HK-2 (cell line): ENCODE measurements at regions not wholly inside any gene's neighbourhood (a gene's known extent, or its start where the extent isn't known, plus 50 kb on each side); places are given as distances from the start of the nearest gene placed in this dataset.
A peak's percentile ranks its signal among the peaks of the same experiment; 100 is the strongest.

Source experiments
- DNase-seq: peaks from one replicate; pipeline ENCODE4 v3.0.0-alpha.2; 2018; ENCODE audit not compliant: unreplicated experiment

DNA sequence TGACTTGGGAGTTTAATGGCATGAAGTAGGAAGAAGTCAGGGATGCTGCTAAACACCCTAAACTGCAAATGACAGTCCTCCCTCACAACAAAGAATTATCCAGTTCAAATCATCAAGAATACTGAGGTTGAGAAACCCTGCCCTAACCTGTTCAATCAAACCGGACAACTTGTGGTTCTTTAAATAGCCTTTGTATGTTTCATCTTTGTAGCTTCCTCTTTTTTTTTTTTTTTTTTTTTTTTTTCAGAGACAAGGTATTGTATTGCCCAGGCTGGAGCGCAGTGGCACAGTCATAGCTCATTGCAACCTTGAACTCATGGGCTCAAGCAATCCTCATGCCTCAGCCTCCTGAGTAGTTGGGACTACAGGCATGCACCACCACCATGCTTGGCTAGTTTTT is 52.5 kb upstream of the TTC29 start:
- no peak for DNase-seq

DNA sequence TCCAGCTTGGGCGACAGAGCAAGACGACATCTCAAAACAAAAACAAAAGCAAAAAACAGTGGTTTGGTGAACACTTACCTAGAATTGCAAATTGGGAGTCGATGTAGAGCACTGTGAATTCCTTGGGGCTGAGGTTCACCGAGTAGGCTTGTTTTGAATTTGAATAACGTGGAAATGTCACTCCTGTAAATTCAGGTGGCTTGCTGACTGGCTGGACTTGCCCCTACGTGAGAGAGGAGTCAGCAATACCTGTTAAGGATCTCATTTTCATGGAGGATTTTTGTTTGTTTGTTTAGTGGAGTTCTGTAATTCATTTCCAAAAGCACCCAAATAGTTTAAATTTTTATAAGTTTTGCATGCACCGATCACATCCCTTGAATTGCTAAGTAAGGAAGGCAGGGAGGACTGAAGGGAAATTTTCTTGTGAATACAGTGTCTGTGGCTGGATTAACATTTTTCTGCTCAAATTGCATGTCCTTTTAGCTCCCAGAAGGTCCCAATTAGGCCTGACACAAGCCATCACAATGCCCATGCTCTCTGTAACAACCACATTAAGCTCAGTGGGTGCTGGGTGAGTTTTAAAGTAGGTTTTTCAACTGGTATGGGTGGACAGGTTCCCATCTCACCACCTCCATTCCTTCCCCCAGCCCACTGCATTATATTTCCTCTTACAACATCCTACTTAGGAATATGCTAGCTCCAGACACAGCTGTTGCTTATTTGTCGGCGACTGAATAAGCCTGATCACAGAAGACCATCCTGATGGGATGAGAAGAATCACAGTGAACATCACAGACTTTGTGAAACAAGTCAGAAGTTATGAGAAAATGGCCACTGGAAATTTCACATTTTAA is 58.5 kb upstream of the TTC29 start:
- no peak for DNase-seq

DNA sequence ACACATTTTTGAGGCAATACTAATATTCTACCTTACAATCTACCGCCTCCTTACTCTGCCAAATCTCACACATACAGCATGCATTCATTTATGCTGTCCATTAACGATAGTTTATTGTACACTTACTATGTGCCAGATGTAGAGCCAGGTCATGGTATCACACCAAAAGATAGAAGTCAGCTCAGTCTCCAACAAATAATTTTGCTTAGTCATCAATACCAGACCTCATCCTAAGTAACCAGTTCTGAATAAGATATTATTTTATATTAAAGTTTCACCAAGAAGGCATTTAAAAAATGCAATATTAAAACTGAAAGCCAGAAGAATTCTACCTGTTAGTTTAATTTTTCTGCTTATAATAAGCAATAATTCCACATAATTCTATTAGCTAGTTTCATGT is 60.6 kb upstream of the TTC29 start:
- no peak for DNase-seq

DNA sequence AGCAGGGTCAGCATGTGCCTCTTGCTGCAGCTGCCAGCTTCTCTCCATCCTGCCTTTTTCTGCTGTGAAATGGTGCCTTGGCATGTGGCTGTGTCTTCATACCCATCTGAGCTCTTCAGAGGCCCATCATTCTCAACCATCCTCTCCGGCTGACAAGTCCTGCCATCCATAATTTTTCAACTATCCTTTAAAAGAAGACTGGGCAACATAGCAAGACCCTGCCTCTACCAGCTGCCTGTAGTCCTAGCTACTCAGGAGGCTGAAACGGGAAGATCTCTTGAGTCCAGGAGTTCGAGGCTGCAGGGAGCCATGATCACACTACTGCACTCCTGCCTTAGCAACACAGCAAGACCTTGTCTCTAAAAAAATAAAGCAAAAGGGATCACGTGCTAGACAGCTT is 64.2 kb upstream of the TTC29 start:
- DNase-seq, result no peak

DNA sequence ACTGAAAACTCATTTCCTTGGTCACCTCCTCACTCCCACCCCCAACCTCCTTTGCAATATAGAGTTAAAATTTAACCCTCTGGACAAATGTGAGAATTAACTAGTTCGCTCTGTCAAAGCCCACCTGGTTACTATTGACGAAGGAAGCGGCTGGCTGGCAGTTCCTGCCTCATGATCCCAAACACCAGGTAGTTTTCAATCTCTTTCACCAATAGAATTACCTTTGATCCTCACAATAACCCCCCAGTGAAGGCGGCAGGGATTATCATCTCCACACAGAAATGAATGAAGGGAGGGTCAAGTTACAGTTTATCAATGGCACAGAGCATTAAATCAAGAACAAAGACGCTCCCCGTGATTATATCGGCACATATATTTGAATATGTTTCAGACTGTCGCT is 65.7 kb upstream of the TTC29 start:
- DNase-seq, result no peak

DNA sequence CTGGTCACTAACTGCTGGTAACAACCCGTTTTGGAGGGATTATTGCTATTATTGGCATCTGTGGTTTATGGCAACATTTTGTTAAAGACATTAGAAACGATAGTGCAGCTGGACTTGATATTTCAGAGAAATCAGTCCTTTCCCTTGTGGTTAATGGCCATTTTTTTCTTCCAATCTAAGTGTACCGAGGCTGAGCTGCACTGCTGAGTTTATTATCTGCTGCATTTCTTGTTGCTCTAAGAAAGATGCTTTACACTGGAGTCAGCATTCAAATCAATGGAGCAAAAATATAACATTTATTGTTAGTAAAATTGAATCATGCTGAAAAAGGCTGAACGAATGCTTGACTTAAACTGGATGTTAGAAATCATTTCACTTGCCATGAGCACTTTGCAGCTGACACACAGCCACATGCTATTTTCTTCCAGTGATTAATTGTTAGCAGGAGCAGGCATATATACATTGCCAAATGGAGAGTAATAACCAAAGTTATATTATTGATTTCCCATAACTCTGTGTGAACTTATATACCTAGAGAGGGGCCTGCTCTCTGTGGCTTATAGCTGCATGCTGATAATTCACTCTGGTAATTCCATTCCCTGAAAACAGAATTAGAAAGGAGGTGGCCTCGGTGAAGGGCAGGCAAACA is 66.5 kb upstream of the TTC29 start:
- no peak for DNase-seq

DNA sequence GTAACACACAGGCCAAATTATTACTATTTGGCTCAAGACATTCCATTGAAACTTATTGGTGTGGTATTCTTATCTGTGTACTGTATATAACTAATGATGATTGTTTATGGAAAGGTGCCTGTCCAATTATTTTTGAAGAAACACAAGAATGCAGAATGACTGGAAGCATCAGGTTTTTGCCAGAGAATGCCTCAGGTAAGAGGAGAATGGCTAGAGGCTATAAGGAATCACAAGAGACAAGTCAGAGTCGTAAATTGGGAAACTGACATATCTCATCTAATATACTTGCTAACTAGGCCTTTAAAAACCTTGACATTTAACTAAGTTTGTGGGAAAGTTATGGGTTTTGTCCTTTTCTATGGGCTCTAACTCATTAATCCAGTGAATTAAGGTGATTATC is 69.3 kb upstream of the TTC29 start:
- DNase-seq, result no peak

DNA sequence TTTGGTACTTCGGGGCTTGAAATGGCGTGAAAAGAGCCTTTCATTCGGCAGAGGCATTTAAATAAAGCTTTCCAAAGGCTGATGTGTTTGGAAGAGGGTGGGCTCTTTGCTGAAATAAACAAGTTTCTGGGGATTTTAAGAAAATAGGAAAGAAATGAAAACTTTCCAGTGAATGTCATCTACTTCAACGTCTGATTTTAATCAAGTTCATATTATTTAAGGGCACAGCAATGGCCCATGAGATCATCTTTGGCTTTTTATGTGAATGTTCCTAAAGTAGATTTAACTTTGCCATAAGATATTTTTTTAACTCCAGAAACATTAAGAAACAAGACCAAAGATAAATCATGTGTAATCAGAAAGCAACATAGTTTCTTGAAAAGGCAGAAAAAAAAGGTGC is 69.8 kb upstream of the TTC29 start:
- DNase-seq, result no peak

DNA sequence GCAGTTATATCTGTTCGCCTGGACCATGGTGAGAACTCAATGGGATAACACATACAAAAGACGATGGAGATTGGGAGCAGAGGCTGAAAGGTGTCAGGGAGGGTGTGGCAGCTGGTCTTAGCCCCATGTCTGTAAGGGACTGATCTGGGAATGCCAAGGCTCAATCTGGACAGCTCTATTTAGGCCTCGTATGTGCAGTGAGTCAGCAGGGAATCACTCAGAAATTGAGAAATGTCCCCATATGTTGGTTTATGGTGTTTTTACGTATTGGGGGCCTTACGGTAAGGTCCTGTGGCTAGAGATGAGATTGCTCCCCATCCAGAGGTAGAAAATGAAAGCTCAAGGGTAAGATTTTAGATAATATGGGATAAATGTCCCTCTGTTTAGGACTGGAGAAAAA is 71.4 kb upstream of the TTC29 start:
- no peak for DNase-seq

DNA sequence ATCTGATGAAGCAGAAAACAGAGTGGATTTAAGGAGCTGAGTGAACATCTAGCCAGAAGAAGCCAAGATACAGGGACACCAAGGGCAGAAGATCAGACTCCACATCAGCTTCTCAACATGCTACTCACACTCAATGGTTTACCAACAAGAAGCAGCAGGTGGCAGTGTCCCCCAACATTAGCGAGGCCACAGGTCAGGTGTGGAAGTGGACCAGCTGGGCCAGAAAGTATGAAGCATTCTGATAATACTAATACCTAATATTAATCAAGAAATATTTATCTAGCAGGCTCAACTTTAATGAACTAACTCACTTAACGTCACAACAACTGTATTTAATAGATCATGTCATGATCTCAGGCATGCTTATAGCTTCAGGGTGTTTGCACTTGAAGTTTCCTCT is 73.4 kb upstream of the TTC29 start:
- DNase-seq, result peak; percentile 51

DNA sequence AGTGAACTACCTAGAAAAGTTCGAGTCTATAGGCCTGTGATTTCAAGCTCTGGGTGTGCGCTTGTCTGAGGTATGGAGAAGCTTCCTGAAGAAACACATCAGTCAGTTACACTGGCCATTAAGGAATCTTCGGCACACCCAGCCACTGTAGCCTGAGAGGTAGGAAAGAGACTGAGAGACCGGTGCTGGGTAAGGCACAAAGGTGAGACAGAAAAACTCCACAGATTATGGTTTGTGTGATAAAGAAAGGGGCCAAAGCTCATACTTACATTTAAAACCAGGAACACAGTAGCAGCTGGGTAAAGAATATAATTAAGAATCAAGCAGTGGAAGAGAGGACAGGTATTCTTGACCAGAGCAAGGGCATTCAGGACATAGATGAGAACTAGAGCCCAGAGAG is 74.8 kb upstream of the TTC29 start:
- no peak for DNase-seq

DNA sequence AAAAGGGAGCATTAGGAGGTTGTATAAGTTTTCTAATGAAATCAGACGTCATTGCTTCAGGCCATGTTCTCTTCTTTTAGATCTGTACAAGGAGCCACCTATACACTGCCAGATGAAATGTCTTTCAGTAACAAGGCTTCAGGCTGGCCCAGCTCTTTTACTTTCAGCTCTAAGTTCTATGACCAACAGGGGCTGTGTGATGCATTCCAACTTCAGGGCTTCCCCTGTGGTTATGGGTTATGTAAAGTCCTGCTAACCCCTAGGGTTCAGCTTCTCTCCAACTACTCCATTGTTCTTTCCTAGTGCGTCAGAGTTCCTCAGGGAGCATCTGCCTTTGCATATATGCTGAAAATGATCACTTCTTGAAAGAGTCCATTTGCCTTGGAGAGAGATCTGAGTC is 79.4 kb upstream of the TTC29 start:
- no peak for DNase-seq

DNA sequence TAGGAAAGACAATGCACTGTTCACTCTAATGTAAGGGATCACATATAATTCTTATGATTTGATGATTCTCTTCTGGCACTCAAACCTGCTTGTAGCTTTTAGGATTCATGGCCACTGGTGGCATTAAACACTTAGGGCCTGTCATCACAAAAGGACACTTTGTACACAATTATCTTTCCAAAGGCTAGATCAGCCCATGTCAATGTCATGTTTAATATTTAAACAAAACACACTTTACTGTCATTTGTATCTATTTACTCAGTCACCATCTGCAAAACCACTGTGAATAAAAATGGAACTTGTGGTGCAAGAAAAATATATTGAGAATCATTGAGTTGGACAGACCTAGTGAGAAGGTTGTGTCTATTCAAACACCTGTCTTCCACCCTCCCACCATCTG is 83.6 kb upstream of the TTC29 start:
- DNase-seq, result no peak

DNA sequence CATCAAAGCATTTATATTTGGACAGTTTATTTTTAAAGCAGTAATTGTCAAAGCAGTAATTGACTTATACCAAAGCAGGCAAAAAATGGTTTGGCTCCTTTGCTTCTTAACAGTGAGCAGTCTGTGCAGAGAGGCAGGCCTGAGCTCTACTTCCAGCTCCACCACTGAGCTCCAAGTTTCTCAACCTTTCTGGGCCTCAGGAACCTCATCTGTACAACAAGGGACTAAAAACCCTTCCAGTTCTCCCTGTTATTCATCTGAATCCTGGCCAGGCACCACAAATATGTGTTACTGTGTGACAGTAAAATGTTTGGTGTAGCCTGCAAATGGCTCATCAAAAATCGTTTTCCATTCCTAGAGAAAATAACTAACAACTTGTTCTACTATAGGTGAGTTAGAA is 88.7 kb upstream of the TTC29 start:
- no peak for DNase-seq

DNA sequence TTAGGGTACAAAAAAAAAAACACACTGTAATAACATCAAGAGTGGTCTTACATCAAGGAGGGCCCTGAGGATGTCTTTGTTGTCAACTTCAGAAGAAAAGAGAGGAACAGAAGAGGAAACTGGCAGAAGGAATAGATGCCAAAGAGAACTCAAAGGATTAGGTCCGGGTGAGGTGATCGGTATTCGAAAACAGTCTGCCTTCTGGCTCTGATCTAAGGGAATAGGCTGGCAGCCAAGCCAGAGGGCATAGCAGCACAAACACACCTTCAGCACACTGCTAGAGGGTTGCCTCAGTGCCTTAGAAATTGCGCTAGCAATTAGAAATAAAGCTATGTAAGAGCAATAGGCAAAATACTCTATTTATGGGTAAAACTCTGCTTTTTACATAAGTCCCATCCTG is 91.4 kb upstream of the TTC29 start:
- no peak for DNase-seq

DNA sequence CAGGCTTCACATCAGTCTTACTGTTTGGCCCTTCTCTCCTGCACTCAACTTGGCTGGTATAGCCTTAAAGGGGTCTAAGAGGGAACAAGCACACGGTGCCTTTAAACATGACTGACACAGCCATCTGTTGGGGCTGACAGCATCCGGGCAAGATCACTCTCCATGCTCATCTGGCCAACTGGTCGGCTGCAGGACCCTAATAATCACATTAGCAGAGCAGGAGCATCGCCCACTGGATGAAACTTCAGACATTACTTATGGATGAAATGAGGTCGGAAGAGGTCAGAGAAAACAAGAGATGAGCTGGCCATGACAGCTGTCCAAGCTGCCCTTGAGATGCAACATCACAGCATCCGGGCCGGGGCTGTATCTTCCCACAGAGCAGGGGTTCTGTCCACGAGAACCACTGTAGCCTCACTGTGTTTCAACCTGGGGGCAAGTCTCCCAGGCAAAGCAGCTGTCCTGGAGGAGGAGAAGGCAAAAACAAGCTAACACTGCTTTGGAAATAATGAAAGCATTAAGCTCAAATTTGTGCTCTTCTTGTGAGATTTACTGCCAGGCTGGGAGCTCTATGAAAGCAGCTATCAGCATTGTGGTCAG is 94.4 kb upstream of the TTC29 start:
- DNase-seq, result no peak

DNA sequence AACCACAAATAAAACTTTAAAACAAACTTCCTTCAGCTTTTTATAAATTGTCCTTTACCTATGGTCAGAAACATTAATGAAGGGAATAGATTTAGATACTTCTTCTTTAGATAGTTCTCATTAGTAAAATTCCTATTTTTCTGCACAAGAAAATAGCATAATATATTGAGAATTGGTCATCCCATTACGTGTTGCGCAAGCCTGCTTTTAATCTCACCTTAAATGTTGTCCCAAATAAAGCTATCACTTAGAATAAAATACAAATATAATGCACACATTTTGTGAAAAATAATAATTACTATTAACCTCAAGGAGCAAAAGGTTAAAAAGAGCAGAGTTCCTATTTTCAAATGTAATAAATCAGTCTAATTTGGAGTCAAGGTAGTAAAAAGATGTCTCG is 95.2 kb upstream of the TTC29 start:
- DNase-seq, result no peak

DNA sequence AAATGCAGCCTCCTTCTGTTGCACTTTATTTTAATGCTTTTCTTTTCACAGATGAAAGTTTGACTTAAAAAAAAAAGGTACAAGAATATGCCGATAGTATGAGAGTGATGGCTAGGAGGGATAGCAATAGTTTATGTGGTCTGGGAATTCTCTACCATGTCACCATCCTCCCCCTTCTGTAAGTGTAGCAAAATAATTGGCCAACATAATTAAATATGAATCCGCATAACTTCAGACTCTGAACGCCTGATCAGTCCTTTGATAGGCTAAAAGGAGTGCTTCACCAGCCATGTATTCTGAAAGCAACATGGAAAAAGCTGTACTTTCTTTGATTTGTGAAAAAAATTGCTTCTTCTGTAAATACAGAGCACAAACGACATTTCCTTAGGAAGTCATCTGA is 95.7 kb upstream of the TTC29 start:
- no peak for DNase-seq

DNA sequence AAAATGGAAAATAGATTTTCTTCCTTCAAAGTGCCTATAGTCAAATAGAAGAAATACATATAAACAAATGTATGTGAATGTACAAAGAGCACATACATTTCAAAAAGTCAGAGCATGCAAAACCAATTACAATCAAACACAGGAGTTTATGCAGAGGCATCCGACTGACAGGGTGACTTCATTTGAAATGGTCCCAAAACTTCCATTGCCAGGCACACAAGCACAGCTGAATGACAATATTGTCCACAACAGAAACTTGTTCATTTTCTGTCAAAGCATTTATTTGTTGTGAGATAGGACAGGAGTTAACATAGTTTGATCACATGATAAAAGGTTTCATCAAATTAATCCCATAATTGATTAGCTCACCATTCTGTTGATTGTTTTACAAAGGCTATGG is 96.4 kb upstream of the TTC29 start:
- DNase-seq, result no peak

DNA sequence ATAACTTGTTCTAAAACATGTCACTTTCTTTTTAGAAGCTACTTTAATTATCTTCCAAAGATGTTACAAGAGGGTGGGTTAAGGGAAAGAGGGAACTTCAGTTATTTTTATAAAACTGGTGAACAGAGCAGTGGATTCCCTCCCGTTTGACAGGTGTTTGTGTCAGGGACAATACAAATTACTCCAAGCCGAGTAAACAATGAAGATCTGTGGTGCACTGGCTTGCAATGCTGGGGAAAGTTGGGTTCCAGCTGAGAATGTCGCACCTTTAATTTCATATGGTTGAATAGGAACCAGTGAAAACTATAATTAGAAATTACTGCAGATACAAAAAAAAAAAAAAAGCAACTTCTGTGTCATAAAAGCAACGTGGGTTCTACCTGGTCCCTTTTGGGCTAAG is 98.6 kb upstream of the TTC29 start:
- no peak for DNase-seq

DNA sequence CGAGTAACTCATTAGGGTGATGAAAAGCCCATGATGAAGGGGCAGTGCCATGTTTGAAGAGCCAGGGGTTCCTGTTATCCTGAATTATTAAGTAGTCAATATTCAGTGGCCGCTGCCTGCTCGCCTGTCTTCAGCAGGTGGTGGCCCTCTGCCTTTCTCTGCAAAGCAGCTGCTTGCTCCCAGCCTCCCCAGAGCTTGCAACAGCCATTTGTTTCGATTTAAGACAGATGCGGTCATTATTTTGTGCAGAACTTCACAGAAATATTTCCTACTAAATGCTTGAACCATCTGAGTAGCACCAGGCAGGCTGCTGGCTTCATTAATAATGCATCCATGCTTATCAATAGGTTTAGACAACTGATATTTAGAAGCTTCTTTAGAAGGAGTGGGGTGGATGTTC is 104.3 kb upstream of the TTC29 start:
- DNase-seq, result no peak

DNA sequence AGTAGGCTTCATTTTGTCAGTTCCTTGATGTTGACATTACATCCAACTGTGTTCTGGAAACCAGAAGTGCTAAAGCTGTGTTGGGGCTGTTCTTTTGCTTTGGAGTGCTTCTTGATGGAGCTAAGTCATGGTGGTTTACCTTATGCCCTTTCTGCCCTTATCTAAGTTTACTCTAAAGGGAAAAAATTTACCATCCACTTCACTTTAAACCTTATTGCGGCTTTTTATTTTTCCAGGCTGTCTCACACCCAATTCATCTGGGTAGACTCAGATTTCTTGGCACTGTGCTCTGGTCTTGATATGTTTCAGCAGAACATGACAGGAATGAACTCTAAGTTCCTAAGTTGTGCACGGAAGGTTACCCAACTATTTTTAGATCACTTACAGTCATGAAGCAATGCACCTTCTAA is 104.7 kb upstream of the TTC29 start:
- no peak for DNase-seq

DNA sequence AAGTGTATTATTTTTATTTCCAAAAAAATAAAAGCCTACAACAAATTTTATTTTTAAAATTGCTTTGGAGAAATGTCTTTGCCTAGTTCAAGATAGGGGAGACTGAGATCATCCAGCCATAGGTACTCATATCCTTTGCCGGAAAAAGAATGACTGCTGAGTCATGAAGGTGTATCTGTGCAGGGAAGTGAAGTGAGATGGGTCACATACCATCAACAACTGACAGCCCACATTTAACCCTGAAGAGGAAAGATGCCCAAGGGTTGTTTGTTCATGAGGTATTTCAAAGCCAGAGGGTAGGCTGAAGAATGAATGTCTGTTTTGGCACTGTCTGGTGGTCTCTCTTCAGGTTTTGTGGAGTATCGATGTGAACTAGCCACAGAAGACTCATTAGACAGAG is 106.7 kb upstream of the TTC29 start:
- no peak for DNase-seq
